Erythroblast (primary cell): ENCODE measurements at regions not wholly inside any gene's neighbourhood (a gene's known extent, or its start where the extent isn't known, plus 50 kb on each side); places are given as distances from the start of the nearest gene placed in this dataset.
"Not testable (repeated sequence)": the region's sequence is repeated elsewhere in the genome, so short reads cannot be mapped to it uniquely, and the experiment has no call there.

Experiments used
- DNase-seq, 2 experiments: peaks; one replicate each; lab custom pipeline; 2025; lab: John Stamatoyannopoulos, UW
- GATA1 ChIP-seq: IDR thresholded peaks from 2 replicates; pipeline ENCODE4 v1.6.1; 2011; ENCODE audit warnings: low read depth, mild to moderate bottlenecking, control low read depth, low read length, moderate library complexity
- POLR2A ChIP-seq: IDR thresholded peaks from 2 replicates; pipeline ENCODE4 v1.6.1; 2011; ENCODE audit warnings: mild to moderate bottlenecking, low read length

- TF ChIP-seq POLR2A (no peak), GATA1 (no peak)
Observed at GRCh38 chrX:1700757-1701156, 85.9 kb downstream of the ASMT start.

GRCh38 chrX:1701396-1701901 lies 86.6 kb downstream of the ASMT start:
- DNase-seq, result not testable (repeated sequence)

More at GRCh38 chrX:1700757-1701156, 85.9 kb downstream of the ASMT start:
- DNase-seq, result no peak

- DNase-seq, result not testable (repeated sequence)
Observed at GRCh38 chrX:1702142-1702541, 87.3 kb downstream of the ASMT start.

GRCh38 chrX:1702557-1702956 lies 87.7 kb downstream of the ASMT start:
- DNase-seq, result not testable (repeated sequence)

GRCh38 chrX:1709277-1709676 lies 94.4 kb downstream of the ASMT start:
- not testable (repeated sequence) for DNase-seq

GRCh38 chrX:1713296-1713695 lies 98.4 kb downstream of the ASMT start:
- TF ChIP-seq GATA1 (no peak), POLR2A (no peak)
- DNase-seq, result no peak

- no peak for DNase-seq
- no peak for TF ChIP-seq GATA1
- no peak for TF ChIP-seq POLR2A
Observed at GRCh38 chrX:1717373-1717772, 102.5 kb downstream of the ASMT start.

GRCh38 chrX:1719270-1719669 lies 104.4 kb downstream of the ASMT start:
- no peak for DNase-seq
- TF ChIP-seq POLR2A, result no peak
- TF ChIP-seq GATA1, result no peak

GRCh38 chrX:1720836-1721235 lies 106.0 kb downstream of the ASMT start:
- DNase-seq, result no peak

GRCh38 chrX:1725472-1725871 lies 110.6 kb downstream of the ASMT start:
- DNase-seq, result no peak
- TF ChIP-seq POLR2A (no peak), GATA1 (no peak)

More at GRCh38 chrX:1720836-1721235, 106.0 kb downstream of the ASMT start:
- TF ChIP-seq GATA1 (no peak), POLR2A (no peak)

GRCh38 chrX:1727531-1728027 lies 112.7 kb downstream of the ASMT start:
- no peak for TF ChIP-seq GATA1
- TF ChIP-seq POLR2A, result no peak
- DNase-seq, result no peak

GRCh38 chrX:1734806-1735205 lies 119.9 kb downstream of the ASMT start:
- no peak for DNase-seq
- TF ChIP-seq POLR2A (no peak), GATA1 (no peak)

- no peak for DNase-seq
- TF ChIP-seq GATA1 (no peak), POLR2A (no peak)
Observed at GRCh38 chrX:1741816-1742394, 127.0 kb downstream of the ASMT start.

GRCh38 chrX:1743105-1743504 lies 128.2 kb downstream of the ASMT start:
- no peak for TF ChIP-seq GATA1
- no peak for TF ChIP-seq POLR2A

GRCh38 chrX:1743663-1744062 lies 128.8 kb downstream of the ASMT start:
- TF ChIP-seq GATA1, result no peak
- TF ChIP-seq POLR2A, result no peak
- DNase-seq, result no peak

More at GRCh38 chrX:1743105-1743504, 128.2 kb downstream of the ASMT start:
- no peak for DNase-seq
